ENCODE measurements at regions not wholly inside any gene's neighbourhood (a gene's known extent, or its start where the extent isn't known, plus 50 kb on each side); places are given as distances from the start of the nearest gene placed in this dataset.

DNA sequence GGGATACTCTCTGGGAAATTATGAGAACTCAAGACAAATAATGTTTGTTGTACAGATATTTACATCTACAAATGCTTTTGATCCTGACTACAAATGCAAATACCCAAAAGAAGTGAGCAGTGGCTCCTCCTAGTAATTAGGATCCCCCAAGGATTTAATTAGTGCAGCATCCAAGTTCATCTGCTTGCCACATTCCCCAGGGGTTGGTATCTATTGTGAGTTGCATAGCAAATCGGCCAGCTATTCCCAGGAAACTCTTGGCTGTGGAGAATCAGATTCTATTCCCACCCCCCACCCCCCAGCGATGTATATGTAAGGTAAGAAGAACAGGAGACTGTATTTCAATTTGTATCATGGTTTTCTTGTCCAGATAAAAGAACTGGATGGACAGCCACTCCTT lies 725.1 kb upstream of the CDH7 start:
- TF ChIP-seq ARNTL (CRISPR knock-in tag; IDR thresholded peaks at IDR 0.05; ENCODE audit: borderline replicate concordance, low read depth) (no peak), TCF4 (CRISPR knock-in tag; IDR thresholded peaks at IDR 0.05; ENCODE audit: borderline replicate concordance) (no peak), PPARA (CRISPR knock-in tag; IDR thresholded peaks at IDR 0.05; ENCODE audit: borderline replicate concordance) (no peak), TOX (CRISPR knock-in tag; IDR thresholded peaks at IDR 0.05; ENCODE audit: borderline replicate concordance) (no peak), ZFP3 (CRISPR knock-in tag; IDR thresholded peaks at IDR 0.05) (no peak), ZNF70 (CRISPR knock-in tag; IDR thresholded peaks at IDR 0.05) (no peak), ISL1 (CRISPR knock-in tag; IDR thresholded peaks at IDR 0.05) (no peak)
- TF ChIP-seq, protein P1, sequence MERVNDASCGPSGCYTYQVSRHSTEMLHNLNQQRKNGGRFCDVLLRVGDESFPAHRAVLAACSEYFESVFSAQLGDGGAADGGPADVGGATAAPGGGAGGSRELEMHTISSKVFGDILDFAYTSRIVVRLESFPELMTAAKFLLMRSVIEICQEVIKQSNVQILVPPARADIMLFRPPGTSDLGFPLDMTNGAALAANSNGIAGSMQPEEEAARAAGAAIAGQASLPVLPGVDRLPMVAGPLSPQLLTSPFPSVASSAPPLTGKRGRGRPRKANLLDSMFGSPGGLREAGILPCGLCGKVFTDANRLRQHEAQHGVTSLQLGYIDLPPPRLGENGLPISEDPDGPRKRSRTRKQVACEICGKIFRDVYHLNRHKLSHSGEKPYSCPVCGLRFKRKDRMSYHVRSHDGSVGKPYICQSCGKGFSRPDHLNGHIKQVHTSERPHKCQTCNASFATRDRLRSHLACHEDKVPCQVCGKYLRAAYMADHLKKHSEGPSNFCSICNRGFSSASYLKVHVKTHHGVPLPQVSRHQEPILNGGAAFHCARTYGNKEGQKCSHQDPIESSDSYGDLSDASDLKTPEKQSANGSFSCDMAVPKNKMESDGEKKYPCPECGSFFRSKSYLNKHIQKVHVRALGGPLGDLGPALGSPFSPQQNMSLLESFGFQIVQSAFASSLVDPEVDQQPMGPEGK (CRISPR knock-in tag; IDR thresholded peaks at IDR 0.05; ENCODE audit: borderline replicate concordance), result no peak
